OCI-LY1 (cell line): ENCODE measurements at regions not wholly inside any gene's neighbourhood (a gene's known extent, or its start where the extent isn't known, plus 50 kb on each side); places are given as distances from the start of the nearest gene placed in this dataset.

ENCODE experiments used
- H2AFZ ChIP-seq: fragments of 200-600 bp; sonication (generic), shearing (Covaris generic); 2 replicates; pipeline ENCODE4 v1.6.0; 2014; ENCODE audit warnings: antibody characterized with exemption, mild to moderate bottlenecking, low read length
- H3F3A ChIP-seq: fragments of 200-600 bp; sonication (generic), shearing (Covaris generic); 2 replicates; pipeline ENCODE4 v1.6.0; 2014; ENCODE audit warnings: mild to moderate bottlenecking, antibody characterized with exemption, low read length, moderate library complexity; ENCODE audit not compliant: insufficient read depth
- H3K27ac ChIP-seq: fragments of 200-600 bp; sonication (generic); 2 replicates; pipeline ENCODE4 v1.5.1; 2014; ENCODE audit warnings: low read length, mixed run types, mild to moderate bottlenecking, low read depth; ENCODE audit not compliant: poor library complexity, severe bottlenecking
- H3K27me3 ChIP-seq: fragments of 200-600 bp; sonication (generic); 2 replicates; pipeline ENCODE4 v1.6.0; 2014; ENCODE audit warnings: antibody characterized with exemption, mild to moderate bottlenecking, low read length, moderate library complexity; ENCODE audit not compliant: insufficient read depth
- H3K36me3 ChIP-seq: fragments of 200-600 bp; sonication (generic); 2 replicates; pipeline ENCODE4 v1.6.1; 2014; ENCODE audit warnings: mild to moderate bottlenecking, antibody characterized with exemption, low read length, moderate library complexity, mixed read lengths; ENCODE audit not compliant: insufficient read depth
- H3K4me1 ChIP-seq: fragments of 200-600 bp; sonication (generic); 2 replicates; pipeline ENCODE4 v1.5.1; 2014; ENCODE audit warnings: mild to moderate bottlenecking, low read length, moderate library complexity; ENCODE audit not compliant: insufficient read depth, severe bottlenecking
- H3K4me2 ChIP-seq: fragments of 200-600 bp; sonication (generic), shearing (Covaris generic); 2 replicates; pipeline ENCODE4 v1.6.1; 2014; ENCODE audit warnings: low read length
- H3K4me3 ChIP-seq: fragments of 200-600 bp; sonication (generic); 2 replicates; pipeline ENCODE4 v1.5.1; 2014; ENCODE audit warnings: low read length, low read depth, mild to moderate bottlenecking, mixed read lengths; ENCODE audit not compliant: poor library complexity, severe bottlenecking
- H3K79me2 ChIP-seq: fragments of 200-600 bp; shearing (Covaris generic); 2 replicates; pipeline ENCODE4 v1.6.1; 2016; ENCODE audit warnings: mixed run types, low read length, mixed read lengths; ENCODE audit not compliant: insufficient read depth
- H3K9ac ChIP-seq: fragments of 200-600 bp; sonication (generic), shearing (Covaris generic); 2 replicates; pipeline ENCODE4 v1.6.1; 2014; ENCODE audit warnings: mild to moderate bottlenecking, low read length, mixed read lengths
- H3K9me2 ChIP-seq: fragments of 200-600 bp; sonication (generic), shearing (Covaris generic); 2 replicates; pipeline ENCODE4 v1.6.1; 2014; ENCODE audit warnings: low read depth, mild to moderate bottlenecking, low read length, mixed read lengths
- H3K9me3 ChIP-seq: fragments of 200-600 bp; shearing (Covaris generic); 2 replicates; pipeline ENCODE4 v1.6.1; 2014; ENCODE audit warnings: low read length, mixed read lengths
- H4K20me1 ChIP-seq: fragments of 200-600 bp; sonication (generic), shearing (Covaris generic); 2 replicates; pipeline ENCODE4 v1.6.0; 2016; ENCODE audit warnings: mild to moderate bottlenecking, low read length; ENCODE audit not compliant: insufficient read depth
- CTCF ChIP-seq: fragments of 200-600 bp; sonication (generic), shearing (Covaris generic); IDR thresholded peaks from 2 replicates; pipeline ENCODE4 v1.5.1; 2017; ENCODE audit warnings: mild to moderate bottlenecking, antibody characterized with exemption, low read length, moderate library complexity, mixed read lengths
- EZH2 ChIP-seq: fragments of 200-600 bp; sonication (generic), shearing (Covaris generic); IDR thresholded peaks from 2 replicates; pipeline ENCODE4 v1.8.0; 2017; ENCODE audit warnings: borderline replicate concordance, mixed run types, mild to moderate bottlenecking, antibody characterized with exemption, low read length, moderate library complexity, mixed read lengths

GRCh38 chr5:135161221-135161620 lies 127.2 kb upstream of the PITX1 start:
- Histone ChIP-seq H3K4me2 (no peak overlapping the region), H3K36me3 (no peaks in the 10 kb centered on the region; the same call in 1 of the 2 replicates), H3K27ac (no peak overlapping the region), H3K4me3 (no peak overlapping the region), H3K4me1 (no peaks in the 10 kb centered on the region), H3F3A (no peaks in the 10 kb centered on the region), H3K79me2 (no peaks in the 10 kb centered on the region), H3K9me2 (no peaks in the 10 kb centered on the region), H3K27me3 (peaks cover 12% of the 10 kb centered on the region; the same call in 1 of the 2 replicates), H3K9me3 (peaks cover 10% of the 10 kb centered on the region; the same call in 1 of the 2 replicates), H4K20me1 (no peaks in the 10 kb centered on the region), H3K9ac (no peak overlapping the region), H2AFZ (no peak overlapping the region)
- TF ChIP-seq CTCF (no peak), EZH2 (no peak)

GRCh38 chr5:135160036-135160675 lies 126.1 kb upstream of the PITX1 start:
- Histone ChIP-seq H2AFZ (no peak overlapping the region), H3K4me1 (no peaks in the 10 kb centered on the region), H3F3A (no peaks in the 10 kb centered on the region), H3K9me2 (no peaks in the 10 kb centered on the region), H3K79me2 (no peaks in the 10 kb centered on the region), H3K9me3 (peaks cover 10% of the 10 kb centered on the region; the same call in 1 of the 2 replicates), H3K9ac (no peak overlapping the region), H3K27ac (no peak overlapping the region), H3K27me3 (peaks cover 12% of the 10 kb centered on the region; the same call in 1 of the 2 replicates), H4K20me1 (no peaks in the 10 kb centered on the region), H3K4me3 (no peak overlapping the region), H3K4me2 (no peak overlapping the region), H3K36me3 (no peaks in the 10 kb centered on the region; the same call in 1 of the 2 replicates)
- TF ChIP-seq EZH2 = no peak
- TF ChIP-seq CTCF = no peak

DNA sequence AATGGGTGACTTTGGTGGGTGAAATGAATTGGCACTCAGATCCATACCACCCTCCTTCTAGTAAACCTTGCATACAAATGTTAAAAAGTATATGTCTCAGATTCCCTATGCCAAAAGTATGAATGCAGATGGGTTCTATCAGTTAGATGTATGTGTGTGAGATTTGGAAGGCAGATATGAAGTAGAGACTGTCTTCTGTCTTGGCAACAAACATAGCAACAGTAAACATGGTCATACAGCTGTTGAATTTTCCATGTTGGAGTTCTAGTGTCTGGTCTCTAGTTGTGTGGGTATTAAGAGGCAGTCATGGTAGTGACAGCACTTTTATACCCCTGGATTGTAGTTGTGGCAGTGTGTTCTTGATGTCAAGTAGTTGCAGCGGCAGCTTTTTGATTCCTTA lies 125.6 kb upstream of the PITX1 start:
- no peak overlapping the region for H2AFZ ChIP-seq
- no peaks in the 10 kb centered on the region; the same call in 1 of the 2 replicates for H3K36me3 ChIP-seq
- H3K4me1 ChIP-seq = no peaks in the 10 kb centered on the region
- TF ChIP-seq EZH2 (no peak), CTCF (no peak)
- no peaks in the 10 kb centered on the region for H3F3A ChIP-seq
- peaks cover 12% of the 10 kb centered on the region; the same call in 1 of the 2 replicates for H3K27me3 ChIP-seq
- no peak overlapping the region for H3K27ac ChIP-seq
- no peaks in the 10 kb centered on the region for H3K9me2 ChIP-seq
- H3K79me2 ChIP-seq = no peaks in the 10 kb centered on the region
- H3K9me3 ChIP-seq = peaks cover 10% of the 10 kb centered on the region; the same call in 1 of the 2 replicates
- no peak overlapping the region for H3K4me3 ChIP-seq
- H3K9ac ChIP-seq = no peak overlapping the region
- no peak overlapping the region for H3K4me2 ChIP-seq
- H4K20me1 ChIP-seq = no peaks in the 10 kb centered on the region
